ENCODE measurements at regions not wholly inside any gene's neighbourhood (a gene's known extent, or its start where the extent isn't known, plus 50 kb on each side); places are given as distances from the start of the nearest gene placed in this dataset.

GRCh38 chr7:153386556-153386955 lies 627.0 kb downstream of the ACTR3B start:
- no peak for DNase-seq

- no peak for DNase-seq
These were observed 629.1 kb downstream of the ACTR3B start for GRCh38 chr7:153388611-153389010.

GRCh38 chr7:153389261-153389660 lies 629.7 kb downstream of the ACTR3B start:
- DNase-seq: no peak

GRCh38 chr7:153390955-153391354 lies 631.4 kb downstream of the ACTR3B start:
- no peak for DNase-seq

GRCh38 chr7:153392726-153393125 lies 633.2 kb downstream of the ACTR3B start:
- DNase-seq: no peak

GRCh38 chr7:153393666-153394065 lies 634.1 kb downstream of the ACTR3B start:
- no peak for DNase-seq

GRCh38 chr7:153396475-153396874 lies 636.9 kb downstream of the ACTR3B start:
- DNase-seq: no peak

- no peak for DNase-seq
These were observed 637.9 kb downstream of the ACTR3B start for GRCh38 chr7:153397459-153397858.

- DNase-seq: no peak
These were observed 638.4 kb downstream of the ACTR3B start for GRCh38 chr7:153397906-153398305.

GRCh38 chr7:153398370-153398769 lies 638.8 kb downstream of the ACTR3B start:
- no peak for DNase-seq

GRCh38 chr7:153398789-153399553 lies 639.4 kb downstream of the ACTR3B start:
- DNase-seq: no peak

- no peak for DNase-seq
These were observed 640.0 kb downstream of the ACTR3B start for GRCh38 chr7:153399554-153399940.

GRCh38 chr7:153400735-153401593 lies 641.4 kb downstream of the ACTR3B start:
- no peak for DNase-seq

- no peak for DNase-seq
These were observed 642.5 kb downstream of the ACTR3B start for GRCh38 chr7:153401795-153402720.

- no peak for DNase-seq
These were observed 643.4 kb downstream of the ACTR3B start for GRCh38 chr7:153402721-153403541.

GRCh38 chr7:153404124-153404523 lies 644.6 kb downstream of the ACTR3B start:
- DNase-seq: no peak

- no peak for DNase-seq
These were observed 645.3 kb downstream of the ACTR3B start for GRCh38 chr7:153404781-153405279.

- DNase-seq: no peak
These were observed 646.3 kb upstream of the DPP6 start for GRCh38 chr7:153405704-153406485.

- DNase-seq: no peak
These were observed 645.7 kb upstream of the DPP6 start for GRCh38 chr7:153406486-153406872.

All from muscle of arm (tissue), 1 donor.